ENCODE measurements at regions not wholly inside any gene's neighbourhood (a gene's known extent, or its start where the extent isn't known, plus 50 kb on each side); places are given as distances from the start of the nearest gene placed in this dataset.

GRCh38 chr1:55284856-55285255 lies 69.7 kb upstream of the USP24 start:
- peak; percentile 55 to 62 (median 62) for TF ChIP-seq CTCF (IDR thresholded peaks at IDR 0.05)
- TF ChIP-seq POLR2A (IDR thresholded peaks at IDR 0.05) = no peak
